GM23248 (cell line): ENCODE measurements at regions not wholly inside any gene's neighbourhood (a gene's known extent, or its start where the extent isn't known, plus 50 kb on each side); places are given as distances from the start of the nearest gene placed in this dataset.

ENCODE experiments used
- DNase-seq: peaks from one replicate; pipeline ENCODE4 v3.0.0-alpha.2; 2015
- H2AFZ ChIP-seq: fragments of 200-600 bp; sonication (generic); 2 replicates; pipeline ENCODE4 v1.6.1; 2016; ENCODE audit warnings: antibody characterized with exemption
- H3F3A ChIP-seq: fragments of 200-600 bp; sonication (generic); 2 replicates; pipeline ENCODE4 v1.6.1; 2016; ENCODE audit warnings: mild to moderate bottlenecking, antibody characterized with exemption, mixed run types; ENCODE audit not compliant: insufficient read depth
- H3K27ac ChIP-seq: fragments of 200-600 bp; sonication (generic); 2 replicates; pipeline ENCODE4 v1.5.1; 2016; ENCODE audit warnings: mild to moderate bottlenecking
- H3K27me3 ChIP-seq: fragments of 200-600 bp; sonication (generic); replicated peaks from 2 replicates; pipeline ENCODE4 v1.6.1; 2016; ENCODE audit warnings: mild to moderate bottlenecking; ENCODE audit not compliant: insufficient read depth
- H3K36me3 ChIP-seq: fragments of 200-600 bp; sonication (generic); 2 replicates; pipeline ENCODE4 v1.6.1; 2016; ENCODE audit warnings: low read depth, mild to moderate bottlenecking
- H3K4me1 ChIP-seq: fragments of 200-600 bp; sonication (generic); 2 replicates; pipeline ENCODE4 v1.6.1; 2016; ENCODE audit warnings: mild to moderate bottlenecking; ENCODE audit not compliant: insufficient read depth
- H3K4me2 ChIP-seq: fragments of 200-600 bp; sonication (generic); one replicate; pipeline ENCODE4 v1.6.1; 2016; ENCODE audit warnings: mild to moderate bottlenecking; ENCODE audit not compliant: unreplicated experiment
- H3K4me3 ChIP-seq: fragments of 200-600 bp; sonication (generic); 2 replicates; pipeline ENCODE4 v1.5.1; 2016; ENCODE audit warnings: mild to moderate bottlenecking
- H3K79me2 ChIP-seq: fragments of 200-600 bp; sonication (generic); 2 replicates; pipeline ENCODE4 v1.6.1; 2016; ENCODE audit warnings: mild to moderate bottlenecking; ENCODE audit not compliant: insufficient read depth
- H3K9ac ChIP-seq: fragments of 200-600 bp; sonication (generic); 2 replicates; pipeline ENCODE4 v1.6.1; 2016; ENCODE audit warnings: mild to moderate bottlenecking
- H3K9me2 ChIP-seq: fragments of 200-600 bp; sonication (generic); 2 replicates; pipeline ENCODE4 v1.6.1; 2016; ENCODE audit warnings: mixed run types, mild to moderate bottlenecking, moderate library complexity; ENCODE audit not compliant: insufficient read depth
- H3K9me3 ChIP-seq: fragments of 200-600 bp; sonication (generic); one replicate; pipeline ENCODE4 v1.6.1; 2017; ENCODE audit warnings: low read depth
- H4K20me1 ChIP-seq: fragments of 200-600 bp; sonication (generic); 2 replicates; pipeline ENCODE4 v1.6.0; 2016; ENCODE audit not compliant: insufficient read depth
- EZH2 ChIP-seq: fragments of 200-600 bp; sonication (generic); IDR thresholded peaks from 2 replicates; pipeline ENCODE4 v1.6.1; 2018; ENCODE audit warnings: antibody characterized with exemption, mild to moderate bottlenecking; ENCODE audit not compliant: insufficient read depth, poor library complexity, severe bottlenecking
- EZH2phosphoT487 ChIP-seq: fragments of 200-600 bp; sonication (generic); IDR thresholded peaks from 2 replicates; pipeline ENCODE4 v1.6.1; 2018; ENCODE audit warnings: antibody characterized with exemption, moderate library complexity, mild to moderate bottlenecking, low read depth; ENCODE audit not compliant: insufficient read depth
- WGBS, 2 experiments: methylation state at CpG; one replicate each; pipeline ENCODE4 v1.1.6; 2015 to 2017; ENCODE audit warnings: low lambda C conversion rate in 2 of 2, low coverage in 1 of 2; ENCODE audit errors: missing lambda C conversion rate in 2 of 2; 5-methylcytosine and 5-hydroxymethylcytosine counted together
- in situ Hi-C: fragments of 300-500 bp; cut with MboI; formaldehyde crosslinking; loops from 2 replicates; pipeline ENCODE4 v1.15.0; 2020

DNA sequence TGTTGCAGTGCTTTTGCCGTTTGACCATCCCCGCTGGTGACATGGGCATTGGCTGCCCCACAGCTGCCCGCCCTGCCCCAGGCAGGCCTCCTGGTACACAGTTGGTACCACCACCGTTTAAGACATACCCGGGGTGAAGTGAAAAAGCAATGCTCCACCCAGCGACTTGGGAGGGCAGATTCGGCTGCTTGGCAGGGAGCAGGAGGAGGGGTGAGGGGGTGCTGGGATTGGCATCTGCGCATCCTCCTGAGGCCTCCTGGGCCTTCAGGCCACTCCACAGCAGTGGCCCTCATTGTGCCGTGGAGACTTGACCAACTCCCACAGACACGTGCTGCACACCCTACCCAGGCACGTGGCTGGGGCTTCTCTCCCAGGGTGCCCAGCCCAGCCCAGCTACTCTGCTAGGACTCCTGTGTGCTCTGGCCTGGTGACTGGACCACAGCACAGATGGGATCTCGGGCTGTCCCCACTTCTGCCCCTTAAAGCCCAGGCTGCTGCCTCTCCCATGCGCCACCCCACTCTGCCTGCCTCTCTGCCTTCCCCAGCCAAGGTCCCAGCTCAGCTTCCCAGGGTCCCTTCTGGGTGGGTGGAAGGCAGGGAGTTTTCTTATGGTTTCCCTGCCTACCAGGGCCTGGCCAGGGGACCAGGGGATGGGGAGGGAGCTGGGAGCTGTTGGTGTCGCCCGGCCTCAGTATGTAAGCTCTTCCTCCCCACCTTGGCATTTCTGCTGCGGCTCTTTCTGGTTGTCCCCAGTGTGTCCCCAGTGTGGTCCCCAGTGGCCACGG lies 157.0 kb upstream of the HS6ST1 start:
- TF ChIP-seq EZH2 (no peak), EZH2phosphoT487 (no peak)
- Histone ChIP-seq H2AFZ (no peak overlapping the region), H3K79me2 (no peaks in the 10 kb centered on the region), H3K4me2 (no peak overlapping the region), H3F3A (no peaks in the 10 kb centered on the region), H3K27ac (no peak overlapping the region), H4K20me1 (no peaks in the 10 kb centered on the region), H3K9me3 (no peaks in the 10 kb centered on the region), H3K36me3 (no peaks in the 10 kb centered on the region), H3K27me3 (no peaks in the 10 kb centered on the region), H3K9ac (no peak overlapping the region), H3K9me2 (no peaks in the 10 kb centered on the region), H3K4me1 (peaks cover 12% of the 10 kb centered on the region), H3K4me3 (no peak overlapping the region)
- DNase-seq = no peak
- in situ Hi-C loops = no loop called here
- WGBS, 2 experiments = 89 to 93% methylated on average over 17 of the region's 17 CpGs

DNA sequence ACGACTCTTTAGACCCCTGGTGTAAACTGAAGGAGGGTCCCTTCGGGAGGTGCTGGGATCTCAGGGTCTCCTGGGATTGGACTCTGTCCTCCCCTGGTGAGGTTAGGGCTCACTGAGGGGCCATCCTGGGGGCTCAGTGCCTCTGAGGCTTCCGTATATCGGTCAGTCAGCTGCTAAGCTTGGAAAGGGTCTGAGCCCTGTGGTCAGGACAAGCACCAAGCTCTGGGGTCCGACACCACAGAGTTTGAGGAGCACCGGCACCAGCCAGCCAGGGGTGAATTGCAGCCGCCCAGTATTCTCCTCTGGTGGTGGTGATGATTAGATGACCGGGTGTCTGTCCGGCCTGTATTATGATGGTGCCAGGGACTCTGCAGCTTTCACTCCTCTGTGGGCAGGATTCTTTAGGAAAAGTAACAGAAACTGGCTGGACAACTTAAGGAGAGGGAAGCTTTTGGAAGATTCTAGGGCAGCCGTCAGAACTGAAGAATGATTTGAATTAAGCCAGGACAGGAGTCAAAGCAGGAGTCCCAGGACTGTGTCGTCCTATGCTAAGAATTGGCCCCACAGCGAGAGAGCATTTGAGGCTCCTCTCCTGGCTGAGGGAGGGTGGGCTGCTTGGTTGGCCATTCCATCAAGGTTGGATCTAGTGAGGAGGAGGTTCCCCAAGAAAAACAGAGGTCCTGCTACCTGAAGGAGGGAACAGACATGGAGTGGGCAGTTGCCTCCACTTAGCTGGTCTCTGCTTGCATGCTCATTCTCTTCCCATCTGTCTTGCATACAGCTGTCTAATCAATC lies 158.6 kb upstream of the HS6ST1 start:
- H3F3A ChIP-seq = no peaks in the 10 kb centered on the region

DNA sequence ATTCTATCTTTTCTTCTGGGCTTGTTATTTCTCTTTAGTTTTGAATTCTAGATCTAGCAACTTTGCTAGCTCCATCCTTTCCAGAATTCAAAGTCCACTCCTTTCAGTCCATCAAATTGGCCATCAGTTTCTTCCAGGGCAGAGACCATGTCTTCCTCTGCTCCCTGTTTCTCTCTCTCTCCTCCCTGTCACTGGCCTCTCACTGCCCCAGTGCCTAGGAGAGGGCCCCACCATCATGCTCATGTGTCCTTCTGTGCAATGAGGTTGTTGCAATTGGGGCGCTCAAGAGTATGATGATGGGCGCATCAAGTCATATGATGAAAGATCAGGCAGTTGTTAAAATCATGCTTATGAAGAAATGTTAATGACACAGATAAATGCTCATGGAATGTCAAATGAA lies 159.2 kb upstream of the HS6ST1 start:
- Histone ChIP-seq H2AFZ (no peak overlapping the region), H3K4me1 (peaks cover 8% of the 10 kb centered on the region), H3K9me3 (no peaks in the 10 kb centered on the region), H3K4me3 (no peak overlapping the region), H3K79me2 (no peaks in the 10 kb centered on the region), H3K9ac (no peak overlapping the region), H3K4me2 (no peak overlapping the region), H3K27ac (no peak overlapping the region), H4K20me1 (no peaks in the 10 kb centered on the region), H3K36me3 (no peaks in the 10 kb centered on the region), H3K9me2 (no peaks in the 10 kb centered on the region), H3F3A (no peaks in the 10 kb centered on the region), H3K27me3 (no peaks in the 10 kb centered on the region)
- no peak for DNase-seq
- 98 to 100% methylated on average over 2 of the region's 2 CpGs for WGBS, 2 experiments
- in situ Hi-C loops = no loop called here
- TF ChIP-seq EZH2phosphoT487 (no peak), EZH2 (no peak)

More for the DNA sequence above, 158.6 kb upstream of the HS6ST1 start:
- H2AFZ ChIP-seq = no peak overlapping the region
- TF ChIP-seq EZH2 (no peak), EZH2phosphoT487 (no peak)
- peaks cover 12% of the 10 kb centered on the region for H3K4me1 ChIP-seq
- no peak for DNase-seq
- no peaks in the 10 kb centered on the region for H3K79me2 ChIP-seq
- no peak overlapping the region for H3K27ac ChIP-seq
- H3K9me2 ChIP-seq = no peaks in the 10 kb centered on the region
- H3K9ac ChIP-seq = no peak overlapping the region
- no peaks in the 10 kb centered on the region for H3K27me3 ChIP-seq
- H4K20me1 ChIP-seq = no peaks in the 10 kb centered on the region
- H3K4me3 ChIP-seq = no peak overlapping the region
- no peaks in the 10 kb centered on the region for H3K9me3 ChIP-seq
- 86 to 91% methylated on average over 12 of the region's 12 CpGs for WGBS, 2 experiments
- H3K4me2 ChIP-seq = no peak overlapping the region
- no peaks in the 10 kb centered on the region for H3K36me3 ChIP-seq
- in situ Hi-C loops = no loop called here

DNA sequence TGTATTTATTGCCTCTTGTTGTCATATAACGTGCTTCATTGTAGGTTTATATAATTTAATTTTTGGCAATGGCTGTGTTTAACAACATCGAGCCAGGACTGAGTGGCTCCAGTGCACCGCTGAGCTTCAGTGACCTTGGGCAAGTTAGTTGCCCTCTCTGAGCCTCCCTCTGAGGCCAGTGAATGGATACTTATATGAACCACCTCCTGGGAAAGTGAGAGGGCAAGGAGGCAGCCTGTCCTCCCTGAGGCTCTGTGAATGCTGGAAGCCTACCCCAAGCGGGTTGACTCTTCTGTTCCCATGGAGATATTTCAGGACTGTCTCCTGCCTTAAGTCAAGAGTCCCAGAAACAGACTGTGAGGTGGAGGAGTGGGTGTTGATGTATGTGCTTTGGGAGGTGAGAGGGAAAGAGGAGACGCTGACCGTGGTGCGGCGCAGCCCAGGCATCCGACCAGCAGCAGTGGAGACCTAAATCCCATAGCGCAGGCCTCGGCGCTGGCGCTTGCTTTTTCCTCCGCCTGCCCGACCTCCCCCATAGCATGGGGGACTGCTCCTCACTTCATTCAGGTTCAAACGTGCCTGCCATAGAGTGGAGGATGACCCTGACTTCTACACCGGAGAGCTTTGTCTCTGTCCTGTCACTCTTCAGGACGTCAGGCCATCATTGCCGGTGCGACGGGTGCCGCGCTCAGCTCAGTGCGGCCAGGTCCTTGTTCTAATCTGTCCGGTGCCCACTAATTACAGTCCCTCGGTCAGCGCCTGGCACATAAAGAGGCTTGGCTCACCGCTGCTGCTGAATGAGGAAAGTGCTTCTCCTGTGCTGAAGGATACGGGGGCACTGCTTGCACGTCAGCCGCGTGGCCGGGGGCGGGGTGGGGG lies 167.3 kb upstream of the HS6ST1 start:
- no peak overlapping the region for H3K4me3 ChIP-seq
- DNase-seq = no peak
- WGBS, 2 experiments = 86 to 87% methylated on average over 29 to 34 of the region's 34 CpGs
- H2AFZ ChIP-seq = no peak overlapping the region
- TF ChIP-seq EZH2 = no peak
- TF ChIP-seq EZH2phosphoT487 = no peak
- H3K27me3 ChIP-seq = no peaks in the 10 kb centered on the region
- H3K9me3 ChIP-seq = no peaks in the 10 kb centered on the region
- H3K9me2 ChIP-seq = no peaks in the 10 kb centered on the region
- no peaks in the 10 kb centered on the region for H4K20me1 ChIP-seq
- H3K36me3 ChIP-seq = no peaks in the 10 kb centered on the region
- no peaks in the 10 kb centered on the region for H3K79me2 ChIP-seq
- H3F3A ChIP-seq = no peaks in the 10 kb centered on the region
- no peaks in the 10 kb centered on the region for H3K4me1 ChIP-seq
- in situ Hi-C loops = no loop called here
- H3K4me2 ChIP-seq = no peak overlapping the region
- H3K27ac ChIP-seq = no peak overlapping the region
- H3K9ac ChIP-seq = no peak overlapping the region
